ENCODE measurements at regions not wholly inside any gene's neighbourhood (a gene's known extent, or its start where the extent isn't known, plus 50 kb on each side); places are given as distances from the start of the nearest gene placed in this dataset.

GRCh38 chr5:125492977-125493376 is 746.5 kb upstream of the ZNF608 start:
- TF ChIP-seq CTCF (conservative IDR thresholded peaks at IDR 0.05; ENCODE audit: low read length), result no peak
- TF ChIP-seq EZH2phosphoT487 (IDR thresholded peaks at IDR 0.05; ENCODE audit: borderline replicate concordance, low read depth, low read length), result no peak
